ENCODE measurements at regions not wholly inside any gene's neighbourhood (a gene's known extent, or its start where the extent isn't known, plus 50 kb on each side); places are given as distances from the start of the nearest gene placed in this dataset.

DNA sequence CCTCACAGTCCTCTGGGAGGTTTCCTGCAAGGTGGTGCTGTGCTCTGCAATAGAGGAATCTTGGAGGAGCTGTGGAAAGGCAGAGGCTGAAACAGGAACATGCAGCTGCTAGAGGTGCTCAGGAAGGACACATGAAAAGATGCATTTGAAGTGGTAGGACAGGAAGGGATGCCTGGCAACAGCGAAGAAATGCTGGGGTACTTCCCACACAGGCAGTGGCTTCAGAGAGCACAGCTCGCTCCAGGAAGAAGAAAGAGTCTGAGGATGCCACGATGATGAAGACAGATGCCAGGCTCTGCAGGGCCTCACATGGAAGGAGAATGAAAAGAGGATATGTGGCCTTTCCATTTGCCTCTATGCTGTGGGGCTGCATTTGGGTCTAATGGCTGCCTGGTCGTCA lies 77.0 kb upstream of the TMEM72 start:
- CTCF ChIA-PET, result no interaction called here
- no TSS peak for BruUV-seq (replicated peaks)
- Histone ChIP-seq H3K79me2 (ENCODE audit: low read depth) (no peaks in the 10 kb centered on the region), H3K9me2 (ENCODE audit: insufficient read depth) (0 out of 2 replicates have a peak, but pooled peaks cover 4% of the 10 kb centered on the region), H4K20me1 (ENCODE audit: insufficient read depth) (0 out of 2 replicates have a peak, but pooled peaks cover 5% of the 10 kb centered on the region), H3K27me3 (ENCODE audit: insufficient read depth, low read depth) (peaks cover 3% of the 10 kb centered on the region; the same call in 1 of the 2 replicates), H3F3A (ENCODE audit: insufficient read depth, low read depth) (no peaks in the 10 kb centered on the region), H3K9me3 (ENCODE audit: insufficient read depth, low read depth) (no peaks in the 10 kb centered on the region; the same call in 1 of the 2 replicates), H3K4me2 (no peak overlapping the region), H2AFZ (no peak overlapping the region), H3K4me3 (no peak overlapping the region), H3K36me3 (ENCODE audit: low read depth) (no peaks in the 10 kb centered on the region), H3K27ac (no peak overlapping the region), H3K4me1 (replicated peaks; ENCODE audit: insufficient read depth) (peaks cover 9% of the 10 kb centered on the region; the same call in 1 of the 2 replicates)
- intact Hi-C loops (cut with micrococcal nuclease; ENCODE audit: unreplicated experiment), result no loop called here
- DNase-seq, result no peak
- TF ChIP-seq, protein P1, sequence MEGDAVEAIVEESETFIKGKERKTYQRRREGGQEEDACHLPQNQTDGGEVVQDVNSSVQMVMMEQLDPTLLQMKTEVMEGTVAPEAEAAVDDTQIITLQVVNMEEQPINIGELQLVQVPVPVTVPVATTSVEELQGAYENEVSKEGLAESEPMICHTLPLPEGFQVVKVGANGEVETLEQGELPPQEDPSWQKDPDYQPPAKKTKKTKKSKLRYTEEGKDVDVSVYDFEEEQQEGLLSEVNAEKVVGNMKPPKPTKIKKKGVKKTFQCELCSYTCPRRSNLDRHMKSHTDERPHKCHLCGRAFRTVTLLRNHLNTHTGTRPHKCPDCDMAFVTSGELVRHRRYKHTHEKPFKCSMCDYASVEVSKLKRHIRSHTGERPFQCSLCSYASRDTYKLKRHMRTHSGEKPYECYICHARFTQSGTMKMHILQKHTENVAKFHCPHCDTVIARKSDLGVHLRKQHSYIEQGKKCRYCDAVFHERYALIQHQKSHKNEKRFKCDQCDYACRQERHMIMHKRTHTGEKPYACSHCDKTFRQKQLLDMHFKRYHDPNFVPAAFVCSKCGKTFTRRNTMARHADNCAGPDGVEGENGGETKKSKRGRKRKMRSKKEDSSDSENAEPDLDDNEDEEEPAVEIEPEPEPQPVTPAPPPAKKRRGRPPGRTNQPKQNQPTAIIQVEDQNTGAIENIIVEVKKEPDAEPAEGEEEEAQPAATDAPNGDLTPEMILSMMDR (conservative IDR thresholded peaks at IDR 0.05), result no peak
- no peak for TF ChIP-seq EZH2 (IDR thresholded peaks at IDR 0.05; ENCODE audit: low read depth)
- POLR2A ChIA-PET (ENCODE audit: unreplicated experiment), result no interaction called here

DNA sequence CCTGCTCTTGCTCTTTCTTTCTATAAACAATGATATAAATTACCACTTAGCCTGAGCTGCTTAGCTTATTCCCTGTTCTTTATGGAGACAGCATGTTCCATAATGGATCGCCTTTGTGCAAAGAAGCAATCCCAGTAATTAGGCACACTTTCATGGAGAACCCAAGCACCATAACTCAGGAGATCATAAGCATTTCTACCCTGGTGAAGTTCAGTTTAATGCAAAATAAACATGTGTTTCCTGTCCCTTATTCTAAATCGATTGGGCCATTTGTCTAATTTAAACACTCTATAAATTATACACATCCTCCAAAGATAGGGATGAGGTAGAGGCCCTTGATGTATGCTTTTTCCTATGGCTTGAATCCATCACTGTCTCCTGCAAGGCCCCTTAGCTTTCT lies 75.8 kb upstream of the TMEM72 start:
- Histone ChIP-seq H3K9me2 (ENCODE audit: insufficient read depth) (0 out of 2 replicates have a peak, but pooled peaks cover 4% of the 10 kb centered on the region), H3K79me2 (ENCODE audit: low read depth) (no peaks in the 10 kb centered on the region), H4K20me1 (ENCODE audit: insufficient read depth) (0 out of 2 replicates have a peak, but pooled peaks cover 5% of the 10 kb centered on the region), H3K36me3 (ENCODE audit: low read depth) (no peaks in the 10 kb centered on the region), H3K4me2 (no peak overlapping the region), H3K27me3 (ENCODE audit: insufficient read depth, low read depth) (peaks cover 7% of the 10 kb centered on the region; the same call in 1 of the 2 replicates), H3K4me1 (replicated peaks; ENCODE audit: insufficient read depth) (0 out of 2 replicates have a peak, but pooled peaks cover 2% of the 10 kb centered on the region), H3F3A (ENCODE audit: insufficient read depth, low read depth) (no peaks in the 10 kb centered on the region), H3K9me3 (ENCODE audit: insufficient read depth, low read depth) (no peaks in the 10 kb centered on the region; the same call in 1 of the 2 replicates), H3K4me3 (no peak overlapping the region), H2AFZ (no peak overlapping the region), H3K27ac (no peak overlapping the region)
- CTCF ChIA-PET, result no interaction called here
- no TSS peak for BruUV-seq (replicated peaks)
- intact Hi-C loops (cut with micrococcal nuclease; ENCODE audit: unreplicated experiment), result no loop called here
- POLR2A ChIA-PET (ENCODE audit: unreplicated experiment), result no interaction called here
- TF ChIP-seq, protein P1 (conservative IDR thresholded peaks at IDR 0.05), result no peak
- no peak for TF ChIP-seq EZH2 (IDR thresholded peaks at IDR 0.05; ENCODE audit: low read depth)
- no peak for DNase-seq

DNA sequence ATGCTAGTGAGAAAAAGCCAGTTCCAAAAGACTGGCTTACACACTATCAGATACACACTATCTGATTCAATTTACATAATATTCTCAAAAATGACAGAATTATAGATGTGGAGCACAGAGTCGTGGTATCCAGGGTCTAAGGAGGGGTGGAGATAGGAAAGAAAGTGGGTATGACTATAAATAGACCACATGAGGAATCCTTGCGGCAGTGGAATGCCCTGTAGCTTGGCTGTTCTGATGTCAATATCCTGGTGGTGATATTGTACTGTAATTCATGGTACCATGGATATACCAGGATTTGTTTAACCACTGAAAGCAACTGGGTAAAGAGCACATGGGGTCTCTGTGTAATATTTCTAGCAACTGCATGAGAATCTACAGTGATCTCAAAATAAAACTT lies 67.7 kb upstream of the TMEM72 start:
- Histone ChIP-seq H4K20me1 (ENCODE audit: insufficient read depth) (no peaks in the 10 kb centered on the region), H3K27me3 (ENCODE audit: insufficient read depth, low read depth) (peaks cover 22% of the 10 kb centered on the region; the same call in 1 of the 2 replicates), H3K4me3 (no peak overlapping the region), H3F3A (ENCODE audit: insufficient read depth, low read depth) (no peaks in the 10 kb centered on the region), H3K79me2 (ENCODE audit: low read depth) (no peaks in the 10 kb centered on the region), H3K4me2 (no peak overlapping the region), H3K4me1 (replicated peaks; ENCODE audit: insufficient read depth) (no peaks in the 10 kb centered on the region), H2AFZ (no peak overlapping the region; the same call in 1 of the 2 replicates), H3K9me3 (ENCODE audit: insufficient read depth, low read depth) (no peaks in the 10 kb centered on the region), H3K27ac (no peak overlapping the region), H3K9me2 (ENCODE audit: insufficient read depth) (no peaks in the 10 kb centered on the region), H3K36me3 (ENCODE audit: low read depth) (no peaks in the 10 kb centered on the region)
- no TSS peak for BruUV-seq (replicated peaks)
- no peak for TF ChIP-seq EZH2 (IDR thresholded peaks at IDR 0.05; ENCODE audit: low read depth)
- TF ChIP-seq, protein P1 (conservative IDR thresholded peaks at IDR 0.05), result no peak
- intact Hi-C loops (cut with micrococcal nuclease; ENCODE audit: unreplicated experiment), result no loop called here
- ChIA-PET POLR2A (ENCODE audit: unreplicated experiment) (no interaction called here), CTCF (no interaction called here)
- DNase-seq, result no peak

All from PC-9 (cell line).